ENCODE measurements at regions not wholly inside any gene's neighbourhood (a gene's known extent, or its start where the extent isn't known, plus 50 kb on each side); places are given as distances from the start of the nearest gene placed in this dataset.

DNA sequence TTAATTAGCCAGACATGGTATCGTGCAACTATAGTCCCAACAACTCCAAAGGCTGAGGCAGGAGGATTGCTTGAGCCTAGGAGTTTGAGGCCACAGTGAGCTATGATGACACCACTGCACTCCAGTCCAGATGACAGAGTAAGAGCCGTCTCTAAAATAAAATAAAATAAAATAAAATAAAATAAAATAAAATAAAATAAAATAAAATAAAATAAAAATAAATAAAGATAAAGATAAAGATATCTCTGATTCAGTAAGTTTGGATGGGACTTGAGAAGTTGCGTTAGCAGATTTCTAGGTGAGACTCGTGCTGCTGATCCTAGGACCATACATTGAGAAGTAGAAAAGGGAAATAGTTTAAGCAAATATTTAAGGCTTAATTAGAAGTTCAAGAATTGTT lies 254.8 kb upstream of the FAM241A start:
- Histone ChIP-seq H3K36me3 (ENCODE audit: control insufficient read depth, insufficient read depth, low read length) (no peaks in the 10 kb centered on the region), H3K4me3 (ENCODE audit: low read depth, low read length) (no peak overlapping the region), H3K27me3 (ENCODE audit: control insufficient read depth, insufficient read depth, low read length) (no peaks in the 10 kb centered on the region)
- DNase-seq (ENCODE audit: low read depth), result no peak
- CTCF ChIA-PET, result no interaction called here
- no peak for TF ChIP-seq CTCF (IDR thresholded peaks at IDR 0.05; ENCODE audit: insufficient read depth, low read depth, low read length)
- POLR2A ChIA-PET, result no interaction called here

DNA sequence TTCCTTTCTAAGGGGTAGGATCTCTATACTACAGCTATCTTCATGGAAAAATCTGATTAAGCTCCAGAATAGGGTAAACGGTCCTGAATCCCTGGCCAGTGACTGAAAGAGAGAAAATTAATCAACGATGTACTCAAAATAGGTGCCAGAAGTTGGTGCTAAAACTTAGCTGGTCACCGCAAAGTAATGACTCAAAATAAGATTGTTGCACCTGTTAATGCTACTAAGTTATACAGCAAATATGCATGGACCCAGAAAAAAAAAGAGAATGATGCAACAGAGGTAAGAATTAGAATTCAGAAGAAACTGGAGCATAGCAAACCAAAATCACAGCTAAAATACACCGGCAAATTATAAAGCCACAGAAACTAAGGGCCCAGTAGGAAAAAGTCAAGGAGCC lies 239.7 kb upstream of the FAM241A start:
- DNase-seq (ENCODE audit: low read depth), result no peak
- POLR2A ChIA-PET, result no interaction called here
- Histone ChIP-seq H3K36me3 (ENCODE audit: control insufficient read depth, insufficient read depth, low read length) (no peaks in the 10 kb centered on the region), H3K27me3 (ENCODE audit: control insufficient read depth, insufficient read depth, low read length) (no peaks in the 10 kb centered on the region), H3K4me3 (ENCODE audit: low read depth, low read length) (no peak overlapping the region)
- no peak for TF ChIP-seq CTCF (IDR thresholded peaks at IDR 0.05; ENCODE audit: insufficient read depth, low read depth, low read length)
- CTCF ChIA-PET, result interaction anchor here (1.1 kb wide), 1 partner anchor 78 kb away, joined by 3 read pairs; no protein-coding TSS in a partner anchor

DNA sequence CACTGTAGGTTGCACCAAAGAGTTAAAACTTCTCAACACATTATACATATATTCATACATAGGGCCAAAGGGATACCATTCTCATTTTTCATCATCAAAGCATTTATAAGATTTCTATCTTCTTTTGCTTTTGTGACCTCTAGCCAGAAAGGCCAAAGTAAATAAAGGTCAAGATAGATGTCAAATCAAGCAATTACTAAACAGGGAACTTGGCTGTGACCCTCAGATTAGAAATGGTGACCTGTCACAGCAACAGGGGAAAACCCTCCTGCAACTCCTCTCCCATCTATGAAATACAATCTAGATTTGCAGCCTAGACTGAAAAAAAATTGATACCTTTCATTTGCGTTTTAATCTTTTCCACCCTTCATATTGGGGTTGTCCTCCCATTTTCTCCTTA lies 225.6 kb upstream of the FAM241A start:
- no peaks in the 10 kb centered on the region for H3K27me3 ChIP-seq (ENCODE audit: control insufficient read depth, insufficient read depth, low read length)
- TF ChIP-seq CTCF (IDR thresholded peaks at IDR 0.05; ENCODE audit: insufficient read depth, low read depth, low read length), result no peak
- DNase-seq (ENCODE audit: low read depth), result no peak
- CTCF ChIA-PET, result interaction anchor here (0.8 kb wide), 1 partner anchor 38 kb away, joined by 3 read pairs; no protein-coding TSS in a partner anchor
- no peaks in the 10 kb centered on the region for H3K36me3 ChIP-seq (ENCODE audit: control insufficient read depth, insufficient read depth, low read length)
- POLR2A ChIA-PET, result no interaction called here
- H3K4me3 ChIP-seq (ENCODE audit: low read depth, low read length), result no peak overlapping the region

DNA sequence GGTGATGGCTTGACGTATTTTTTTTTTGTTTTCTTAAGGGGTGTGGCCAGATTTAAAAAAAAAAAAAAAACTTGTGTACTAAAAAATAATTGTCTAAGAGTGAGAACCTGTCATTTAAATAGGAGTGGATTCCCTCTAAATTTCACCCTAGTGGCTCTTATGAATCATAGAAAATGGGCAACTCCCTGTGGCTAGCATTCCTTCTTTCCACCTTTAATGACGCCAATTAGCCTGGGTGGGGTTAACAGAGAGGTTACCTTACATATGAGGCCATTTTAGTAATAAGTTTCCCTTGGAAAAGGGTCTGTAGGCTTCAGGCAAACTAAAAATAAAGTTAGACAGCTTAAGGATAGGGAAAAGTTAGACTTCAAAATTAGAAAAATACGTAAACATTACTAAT lies 223.5 kb upstream of the FAM241A start:
- no peak overlapping the region for H3K4me3 ChIP-seq (ENCODE audit: low read depth, low read length)
- H3K27me3 ChIP-seq (ENCODE audit: control insufficient read depth, insufficient read depth, low read length), result no peaks in the 10 kb centered on the region
- no peaks in the 10 kb centered on the region for H3K36me3 ChIP-seq (ENCODE audit: control insufficient read depth, insufficient read depth, low read length)
- TF ChIP-seq CTCF (IDR thresholded peaks at IDR 0.05; ENCODE audit: insufficient read depth, low read depth, low read length), result no peak
- POLR2A ChIA-PET, result no interaction called here
- CTCF ChIA-PET, result no interaction called here
- no peak for DNase-seq (ENCODE audit: low read depth)

GRCh38 chr4:111923786-111924185 lies 221.5 kb upstream of the FAM241A start:
- ChIA-PET POLR2A (no interaction called here), CTCF (no interaction called here)
- no peak overlapping the region for H3K4me3 ChIP-seq (ENCODE audit: low read depth, low read length)
- no peaks in the 10 kb centered on the region for H3K36me3 ChIP-seq (ENCODE audit: control insufficient read depth, insufficient read depth, low read length)
- no peaks in the 10 kb centered on the region for H3K27me3 ChIP-seq (ENCODE audit: control insufficient read depth, insufficient read depth, low read length)
- no peak for DNase-seq (ENCODE audit: low read depth)
- no peak for TF ChIP-seq CTCF (IDR thresholded peaks at IDR 0.05; ENCODE audit: insufficient read depth, low read depth, low read length)
